ENCODE measurements at regions not wholly inside any gene's neighbourhood (a gene's known extent, or its start where the extent isn't known, plus 50 kb on each side); places are given as distances from the start of the nearest gene placed in this dataset.

GRCh38 chr5:166576323-166576722 is 1715.1 kb upstream of the WWC1 start:
- TF ChIP-seq, protein P1, sequence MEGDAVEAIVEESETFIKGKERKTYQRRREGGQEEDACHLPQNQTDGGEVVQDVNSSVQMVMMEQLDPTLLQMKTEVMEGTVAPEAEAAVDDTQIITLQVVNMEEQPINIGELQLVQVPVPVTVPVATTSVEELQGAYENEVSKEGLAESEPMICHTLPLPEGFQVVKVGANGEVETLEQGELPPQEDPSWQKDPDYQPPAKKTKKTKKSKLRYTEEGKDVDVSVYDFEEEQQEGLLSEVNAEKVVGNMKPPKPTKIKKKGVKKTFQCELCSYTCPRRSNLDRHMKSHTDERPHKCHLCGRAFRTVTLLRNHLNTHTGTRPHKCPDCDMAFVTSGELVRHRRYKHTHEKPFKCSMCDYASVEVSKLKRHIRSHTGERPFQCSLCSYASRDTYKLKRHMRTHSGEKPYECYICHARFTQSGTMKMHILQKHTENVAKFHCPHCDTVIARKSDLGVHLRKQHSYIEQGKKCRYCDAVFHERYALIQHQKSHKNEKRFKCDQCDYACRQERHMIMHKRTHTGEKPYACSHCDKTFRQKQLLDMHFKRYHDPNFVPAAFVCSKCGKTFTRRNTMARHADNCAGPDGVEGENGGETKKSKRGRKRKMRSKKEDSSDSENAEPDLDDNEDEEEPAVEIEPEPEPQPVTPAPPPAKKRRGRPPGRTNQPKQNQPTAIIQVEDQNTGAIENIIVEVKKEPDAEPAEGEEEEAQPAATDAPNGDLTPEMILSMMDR (IDR thresholded peaks at IDR 0.05), result no peak
- no peak for TF ChIP-seq POLR2A (IDR thresholded peaks at IDR 0.05)
